MG63 (cell line): ENCODE measurements at regions not wholly inside any gene's neighbourhood (a gene's known extent, or its start where the extent isn't known, plus 50 kb on each side); places are given as distances from the start of the nearest gene placed in this dataset.

Experiments
- DNase-seq: peaks from one replicate; pipeline ENCODE4 v3.0.0-alpha.2; 2020
- H3K27me3 ChIP-seq: fragments of 250-450 bp; sonication (Bioruptor Pico); 2 replicates; pipeline ENCODE4 v1.5.1; 2020; ENCODE audit warnings: mild to moderate bottlenecking, moderate library complexity
- H3K36me3 ChIP-seq: fragments of 250-450 bp; sonication (Bioruptor Pico); 2 replicates; pipeline ENCODE4 v1.5.1; 2020; ENCODE audit warnings: mild to moderate bottlenecking, moderate library complexity
- H3K4me3 ChIP-seq: fragments of 250-450 bp; sonication (Bioruptor Pico); 2 replicates; pipeline ENCODE4 v1.5.1; 2020; ENCODE audit warnings: mild to moderate bottlenecking, moderate library complexity
- H3K9me3 ChIP-seq: fragments of 250-450 bp; sonication (Bioruptor Pico); 2 replicates; pipeline ENCODE4 v1.5.1; 2020; ENCODE audit warnings: mild to moderate bottlenecking, moderate library complexity

DNA sequence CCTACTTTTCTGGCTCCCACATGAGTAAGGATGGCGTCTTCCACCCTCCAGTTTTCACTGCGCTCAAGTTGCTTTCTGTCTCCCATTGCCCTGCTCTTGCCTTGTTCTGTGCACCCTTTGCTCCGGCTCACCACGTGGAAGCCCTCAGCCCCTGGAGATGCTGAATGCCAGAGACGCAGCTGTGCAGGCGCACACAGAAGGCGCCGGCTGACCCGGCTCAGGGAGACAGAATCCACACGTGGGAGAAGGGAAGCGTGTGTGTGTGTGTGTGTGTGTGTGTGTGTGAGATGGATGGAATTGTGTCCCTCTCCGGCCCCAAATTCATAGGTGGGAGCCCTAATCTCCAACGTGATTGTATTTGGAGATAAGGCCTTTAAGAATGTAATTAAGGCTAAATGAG, 118.2 kb upstream of the ERRFI1 start:
- no peaks in the 10 kb centered on the region for H3K9me3 ChIP-seq
- no peak for DNase-seq
- no peaks in the 10 kb centered on the region for H3K27me3 ChIP-seq
- no peaks in the 10 kb centered on the region for H3K36me3 ChIP-seq
- no peak overlapping the region for H3K4me3 ChIP-seq

DNA sequence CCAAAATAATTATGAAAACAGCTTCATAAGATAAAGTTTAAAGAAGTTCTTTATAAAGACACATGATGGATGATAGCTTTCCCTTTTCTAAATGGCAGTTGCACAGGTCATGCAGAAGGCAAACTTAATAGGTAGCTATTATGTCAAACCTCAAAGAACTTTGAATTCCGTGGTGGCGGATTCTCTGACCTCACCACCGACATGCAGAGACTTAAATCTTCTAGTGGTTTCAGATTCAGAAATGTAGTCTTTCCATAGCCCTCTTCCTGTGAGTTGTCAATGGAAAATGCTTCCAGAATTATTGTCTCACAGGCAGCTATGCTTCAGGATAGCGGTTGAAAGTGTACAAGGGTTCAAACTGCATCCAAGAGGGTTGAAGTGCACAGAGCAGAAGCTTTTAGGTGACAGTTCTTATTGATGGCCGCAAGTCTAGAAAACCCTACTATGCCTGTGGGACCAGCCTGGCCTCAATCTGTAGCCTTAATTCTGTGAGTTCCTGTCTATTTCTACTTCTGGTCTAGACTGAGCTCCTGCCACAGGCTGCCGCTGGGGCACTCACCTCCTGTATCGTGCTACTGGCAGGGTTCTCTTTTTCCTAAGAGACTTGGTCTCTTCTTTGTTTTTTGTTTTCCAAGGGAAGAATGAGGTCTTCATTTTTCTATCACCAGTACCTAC, 117.0 kb upstream of the ERRFI1 start:
- Histone ChIP-seq H3K27me3 (no peaks in the 10 kb centered on the region), H3K9me3 (no peaks in the 10 kb centered on the region), H3K4me3 (no peak overlapping the region), H3K36me3 (no peaks in the 10 kb centered on the region)
- DNase-seq = no peak

DNA sequence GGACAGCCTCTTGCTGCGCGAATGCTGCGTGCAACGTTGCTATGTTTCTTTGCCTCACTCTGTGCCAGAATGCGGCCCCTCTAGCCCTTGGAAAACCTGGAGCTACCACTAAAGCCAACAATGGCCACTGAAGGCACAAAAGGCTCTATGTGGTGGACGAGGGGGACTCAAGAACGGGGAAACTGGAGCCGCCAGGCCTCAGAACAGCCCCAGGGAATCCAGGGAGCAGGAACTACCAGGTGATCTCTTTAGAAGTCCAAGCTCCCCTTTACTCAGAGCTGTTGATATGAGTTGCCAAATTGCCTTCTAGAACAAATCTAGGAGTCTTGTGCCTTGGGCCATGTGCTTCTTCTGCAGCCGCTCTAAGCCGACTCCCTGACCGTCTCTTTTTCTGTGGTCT, 113.8 kb upstream of the ERRFI1 start:
- Histone ChIP-seq H3K9me3 (no peaks in the 10 kb centered on the region), H3K36me3 (no peaks in the 10 kb centered on the region), H3K4me3 (no peak overlapping the region), H3K27me3 (no peaks in the 10 kb centered on the region)
- no peak for DNase-seq

DNA sequence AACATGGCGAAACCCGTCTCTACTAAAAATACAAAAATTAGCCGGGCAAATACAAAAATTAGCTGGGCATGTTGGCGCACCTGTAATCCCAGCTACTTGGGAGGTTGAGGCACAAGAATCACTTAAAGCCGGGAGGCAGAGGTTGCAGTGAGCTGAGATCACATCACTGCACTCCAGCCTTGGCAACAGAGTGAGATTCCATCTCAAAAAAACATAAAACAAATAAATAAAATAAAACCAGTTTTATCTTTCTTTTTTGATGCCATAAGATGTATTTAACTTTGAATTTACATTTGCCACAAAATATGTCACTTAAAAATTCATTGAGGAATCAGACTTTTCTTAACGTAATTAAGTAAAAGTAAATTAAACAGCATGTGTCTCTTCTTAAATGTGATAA, 113.3 kb upstream of the ERRFI1 start:
- DNase-seq = no peak
- Histone ChIP-seq H3K36me3 (no peaks in the 10 kb centered on the region), H3K27me3 (no peaks in the 10 kb centered on the region), H3K4me3 (no peak overlapping the region), H3K9me3 (no peaks in the 10 kb centered on the region)

DNA sequence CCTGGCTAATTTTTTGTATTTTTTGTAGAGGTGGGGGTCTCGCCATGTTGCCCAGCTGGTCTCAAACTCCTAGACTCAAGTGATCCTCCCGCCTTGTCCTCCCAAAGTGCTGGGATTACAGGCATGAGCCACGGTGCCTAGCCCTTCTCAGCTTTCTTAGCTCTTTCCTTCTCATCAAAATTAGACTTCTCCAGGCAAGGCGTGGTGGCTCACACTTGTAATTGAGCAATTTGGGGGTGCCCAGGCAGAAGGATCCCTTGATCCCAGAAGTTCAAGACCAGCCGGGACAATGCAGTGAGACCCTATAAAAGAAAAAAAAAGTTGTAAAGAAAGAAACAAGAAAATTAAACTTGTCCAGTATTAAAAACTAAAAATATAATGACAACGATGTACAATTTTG, 112.6 kb upstream of the ERRFI1 start:
- H3K36me3 ChIP-seq = no peaks in the 10 kb centered on the region
- no peaks in the 10 kb centered on the region for H3K9me3 ChIP-seq
- H3K27me3 ChIP-seq = no peaks in the 10 kb centered on the region
- no peak for DNase-seq
- H3K4me3 ChIP-seq = no peak overlapping the region

DNA sequence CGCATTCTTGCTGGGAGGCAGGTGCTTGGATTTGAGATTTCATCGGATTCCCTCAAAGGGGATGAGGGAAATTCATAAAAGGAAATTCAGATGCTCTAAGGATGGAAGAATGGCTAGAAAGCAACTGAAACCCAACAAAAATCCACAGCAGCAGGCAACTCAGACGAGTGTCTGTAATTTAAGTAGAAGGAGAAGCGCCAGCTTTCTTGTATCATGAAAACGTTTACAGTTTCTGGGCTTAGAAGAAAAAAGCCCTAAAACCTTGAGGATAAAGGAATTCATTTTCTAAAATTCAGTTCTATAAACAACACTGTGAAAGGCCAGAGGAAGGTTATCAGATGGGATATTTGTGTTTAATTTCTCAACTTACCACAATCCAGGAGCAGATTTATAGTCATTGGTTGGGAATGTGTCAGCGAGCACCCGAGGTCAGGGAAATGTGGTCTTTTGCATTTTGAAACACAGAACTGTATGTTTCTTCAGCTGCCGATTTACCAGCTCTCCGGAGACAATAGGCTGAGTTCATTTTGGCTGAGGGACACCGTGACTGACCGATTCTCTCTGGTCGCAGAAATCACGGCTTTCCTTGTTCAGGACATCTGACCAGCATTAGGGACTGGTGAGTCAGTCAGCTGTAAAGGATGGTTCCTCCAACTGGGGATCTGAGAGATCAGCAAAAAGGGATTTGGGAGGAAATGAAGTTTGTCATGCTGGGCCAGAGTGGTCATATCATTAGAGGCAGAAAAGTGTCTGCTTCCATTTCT, 111.6 kb upstream of the ERRFI1 start:
- Histone ChIP-seq H3K27me3 (no peaks in the 10 kb centered on the region), H3K36me3 (no peaks in the 10 kb centered on the region), H3K9me3 (no peaks in the 10 kb centered on the region), H3K4me3 (no peak overlapping the region)
- DNase-seq = peak; percentile 91

DNA sequence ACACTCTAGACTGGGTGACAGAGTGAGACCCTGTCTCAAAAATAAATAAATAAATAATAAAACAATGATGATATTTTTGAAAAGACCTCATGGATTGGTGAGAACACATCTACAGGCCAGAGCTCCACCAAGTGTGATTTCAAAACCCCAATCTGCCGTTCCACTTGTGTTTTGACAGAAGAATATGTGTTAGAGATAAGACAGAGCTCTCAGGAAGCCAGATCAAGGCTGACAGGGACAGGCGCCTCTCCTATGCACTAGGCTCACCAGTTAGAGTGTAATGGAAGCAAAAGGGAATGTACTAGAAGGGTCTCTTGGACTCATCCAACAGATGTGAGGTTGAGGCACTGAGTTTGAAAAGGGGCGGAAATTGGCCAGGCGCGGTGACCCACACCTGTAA, 110.7 kb upstream of the ERRFI1 start:
- H3K9me3 ChIP-seq = no peaks in the 10 kb centered on the region
- no peaks in the 10 kb centered on the region for H3K27me3 ChIP-seq
- H3K36me3 ChIP-seq = no peaks in the 10 kb centered on the region
- no peak for DNase-seq
- H3K4me3 ChIP-seq = no peak overlapping the region

DNA sequence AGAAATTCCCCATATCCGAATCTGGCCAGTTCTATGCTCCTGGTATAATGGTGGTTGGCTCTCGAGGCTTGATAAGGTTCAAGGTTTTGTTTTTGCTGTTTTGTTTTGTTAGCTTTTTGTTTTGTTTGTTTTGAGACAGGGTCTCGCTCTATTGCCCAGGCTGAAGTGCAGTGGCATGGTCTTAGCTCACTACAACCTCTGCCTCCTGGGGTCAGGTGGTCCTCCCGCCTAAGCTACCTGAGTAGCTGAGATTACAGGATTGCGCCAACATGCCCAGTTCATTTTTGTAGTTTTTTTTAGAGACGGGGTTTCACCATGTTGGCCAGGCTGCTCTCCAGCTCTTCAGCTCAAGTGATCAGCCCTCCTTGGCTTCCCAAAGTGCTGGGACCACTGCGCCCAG, 109.1 kb upstream of the ERRFI1 start:
- no peaks in the 10 kb centered on the region for H3K27me3 ChIP-seq
- H3K36me3 ChIP-seq = no peaks in the 10 kb centered on the region
- H3K4me3 ChIP-seq = no peak overlapping the region
- no peaks in the 10 kb centered on the region for H3K9me3 ChIP-seq
- no peak for DNase-seq

DNA sequence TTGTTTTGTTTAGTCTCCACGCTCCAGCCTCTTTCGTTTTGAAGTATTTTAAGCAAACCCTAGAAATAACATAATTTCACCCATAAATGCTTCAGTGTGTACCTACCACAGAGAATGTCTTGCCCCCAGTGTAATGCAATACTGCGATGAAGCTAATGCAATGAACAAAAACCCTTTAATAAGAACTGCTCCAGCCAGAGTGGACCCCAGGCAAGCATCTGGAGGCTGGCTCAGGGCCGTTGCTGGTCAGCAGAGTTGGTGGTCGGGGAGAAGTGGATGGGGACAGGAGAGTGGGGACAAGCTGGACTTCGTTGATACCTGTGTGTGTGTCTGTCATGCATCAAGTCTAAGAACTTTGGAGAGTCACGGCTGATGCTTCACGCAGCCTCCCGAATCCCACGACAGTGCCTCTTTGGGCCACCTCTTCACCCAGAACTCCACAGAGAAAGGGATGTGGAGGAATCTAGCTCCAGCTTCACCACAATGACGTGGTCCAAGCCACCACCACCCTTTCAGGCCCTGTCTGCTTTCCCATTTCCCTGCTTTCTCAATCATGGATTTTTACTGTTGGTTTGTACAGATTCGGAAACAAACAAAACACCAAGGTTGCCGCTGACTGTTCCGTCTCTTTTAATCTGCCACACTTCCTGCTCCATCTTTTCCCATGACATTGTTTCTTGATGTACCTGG, 108.6 kb upstream of the ERRFI1 start:
- no peaks in the 10 kb centered on the region for H3K36me3 ChIP-seq
- no peaks in the 10 kb centered on the region for H3K9me3 ChIP-seq
- peak overlapping the region; percentile 2; the same call in 1 of the 2 replicates for H3K4me3 ChIP-seq
- no peaks in the 10 kb centered on the region for H3K27me3 ChIP-seq
- DNase-seq = no peak

DNA sequence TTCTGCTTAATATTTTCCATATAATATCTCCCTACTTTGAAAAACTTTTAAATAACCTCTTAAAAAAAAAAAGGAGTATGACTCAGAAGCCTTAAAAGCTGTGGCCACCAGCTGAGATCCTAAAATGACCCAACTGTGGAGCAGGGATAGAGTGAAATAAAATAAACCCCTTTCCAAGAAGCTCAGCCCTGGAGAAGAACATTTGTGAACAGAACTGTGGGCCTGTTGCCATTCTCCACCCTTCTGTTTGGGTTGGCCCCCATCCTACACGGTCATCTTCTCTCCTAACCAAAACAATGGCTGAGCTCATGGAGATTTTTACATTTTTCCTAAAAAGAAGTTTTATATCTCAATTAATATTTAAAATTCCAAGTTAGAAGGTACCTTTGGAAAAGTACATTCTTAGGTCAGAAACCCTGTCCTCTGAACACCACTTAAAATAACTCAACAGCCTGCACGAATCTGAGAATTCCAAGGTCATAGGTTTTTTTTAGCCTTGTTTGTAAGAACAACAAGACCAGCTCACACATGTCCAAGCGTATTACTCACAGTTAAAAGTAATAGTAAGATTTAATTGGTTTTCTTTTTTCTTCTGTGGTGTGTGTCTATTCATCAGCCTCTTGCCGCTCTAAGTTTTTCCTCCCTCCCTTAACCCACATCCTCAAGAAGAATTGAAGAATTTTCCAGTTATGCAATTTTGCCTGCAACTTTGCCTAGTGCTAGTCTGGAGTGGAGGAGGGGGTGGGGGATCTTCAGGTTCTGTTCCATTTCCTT, 107.7 kb upstream of the ERRFI1 start:
- Histone ChIP-seq H3K4me3 (peak overlapping the region; percentile 2; the same call in 1 of the 2 replicates), H3K27me3 (no peaks in the 10 kb centered on the region), H3K9me3 (no peaks in the 10 kb centered on the region), H3K36me3 (no peaks in the 10 kb centered on the region)
- peak; percentile 87 for DNase-seq

DNA sequence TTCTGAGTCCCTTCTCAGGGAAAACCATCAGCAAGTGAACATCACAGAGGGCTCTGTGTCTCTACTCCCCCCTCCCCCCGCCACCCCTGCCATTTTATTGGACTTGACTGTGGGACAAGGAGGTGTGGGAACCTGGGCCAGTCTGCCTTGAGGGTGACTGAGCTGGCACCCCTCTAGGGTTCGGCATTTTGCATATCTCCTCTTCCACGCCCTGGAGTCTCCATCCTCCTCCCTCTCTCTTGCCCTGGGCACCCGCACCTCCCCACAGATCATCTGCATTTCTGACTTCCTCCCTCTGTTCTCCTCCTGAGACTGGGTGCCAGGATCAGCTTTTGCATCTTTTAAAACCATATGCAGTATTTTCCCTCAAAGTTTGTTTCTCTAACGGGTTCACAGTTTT, 107.1 kb upstream of the ERRFI1 start:
- Histone ChIP-seq H3K9me3 (no peaks in the 10 kb centered on the region), H3K36me3 (no peaks in the 10 kb centered on the region), H3K27me3 (no peaks in the 10 kb centered on the region), H3K4me3 (no peak overlapping the region)
- peak; percentile 67 for DNase-seq

DNA sequence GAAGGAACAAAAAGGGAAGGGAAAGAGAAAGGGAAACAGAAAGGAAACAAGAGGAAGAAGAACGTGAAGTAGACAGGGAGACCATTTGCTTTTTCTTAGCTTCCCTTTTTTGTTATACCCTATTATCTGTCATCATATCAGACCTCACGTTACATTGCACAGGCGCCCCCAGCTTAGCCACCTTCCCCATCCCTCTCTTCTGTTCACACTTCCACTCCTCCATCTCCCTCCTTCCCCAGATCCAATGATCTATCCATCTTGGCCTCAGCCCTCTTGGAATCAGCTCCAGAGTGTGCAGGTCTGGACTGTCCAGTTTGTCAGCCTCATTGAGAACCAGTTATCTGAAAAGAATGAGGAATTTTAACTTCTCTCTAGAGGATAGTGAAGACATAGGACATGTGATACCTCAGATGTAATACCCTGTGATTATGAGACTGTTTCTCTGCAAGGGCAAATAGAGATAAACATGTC, 101.1 kb upstream of the ERRFI1 start:
- H3K4me3 ChIP-seq = no peak overlapping the region
- peaks cover 8% of the 10 kb centered on the region for H3K9me3 ChIP-seq
- DNase-seq = no peak
- no peaks in the 10 kb centered on the region for H3K27me3 ChIP-seq
- no peaks in the 10 kb centered on the region for H3K36me3 ChIP-seq

DNA sequence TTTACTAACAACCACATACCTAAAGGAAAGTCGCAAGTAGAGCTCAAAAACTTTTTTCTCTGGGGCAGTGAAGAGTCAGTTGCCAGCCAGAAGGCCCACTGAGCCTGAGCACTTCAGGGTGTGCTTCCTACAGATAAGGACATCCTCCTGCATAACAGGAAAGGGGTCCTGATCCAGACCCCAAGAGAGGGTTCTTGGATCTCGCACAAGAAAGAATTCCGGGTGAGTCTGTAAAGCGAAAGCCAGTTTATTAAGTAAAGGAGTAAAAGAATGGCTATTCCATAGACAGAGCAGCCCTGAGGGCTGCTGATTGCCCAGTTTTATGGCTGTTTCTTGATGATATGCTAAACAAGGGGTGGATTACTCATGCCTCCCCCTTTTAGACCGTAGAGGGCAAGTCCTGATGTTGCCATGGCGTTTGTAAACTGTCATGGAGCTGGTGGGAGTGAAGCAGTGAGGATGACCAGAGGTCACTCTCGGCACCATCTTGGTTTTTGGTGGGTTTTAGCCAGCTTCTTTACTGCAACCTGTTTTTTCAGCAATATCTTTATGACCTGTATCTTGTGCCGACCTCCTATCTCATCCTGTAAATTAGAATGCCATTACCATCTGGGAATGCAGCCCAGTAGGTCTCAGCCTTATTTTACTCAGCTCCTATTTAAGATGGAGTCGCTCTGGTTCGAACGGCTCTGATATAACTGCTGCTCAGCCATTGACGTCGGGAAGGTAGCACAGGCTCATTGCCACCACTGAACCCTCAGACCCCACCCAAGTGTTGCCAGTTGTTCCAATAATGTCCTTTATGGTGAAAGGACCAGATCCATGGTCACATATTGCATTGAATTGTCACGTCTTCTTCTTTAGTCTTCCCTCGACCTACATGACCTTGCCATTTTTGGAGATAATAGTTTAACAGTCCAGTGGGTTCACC, 96.6 kb upstream of the ERRFI1 start:
- DNase-seq = no peak
- H3K9me3 ChIP-seq = peaks cover 8% of the 10 kb centered on the region

DNA sequence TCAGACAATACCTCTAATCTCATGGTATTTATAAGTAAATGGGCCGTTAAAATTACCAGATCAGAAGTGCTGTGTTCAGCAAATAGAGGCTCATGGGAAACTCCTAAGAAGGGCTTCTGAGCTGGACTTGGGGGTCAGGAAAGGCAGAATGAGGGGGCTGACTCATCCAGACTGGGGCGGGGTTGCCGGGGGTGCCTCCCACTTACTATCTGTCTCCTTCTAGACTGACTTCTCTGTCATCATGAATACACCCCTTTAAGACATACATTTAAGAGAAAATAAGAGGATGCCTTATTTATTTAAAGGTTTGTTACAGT, 96.0 kb upstream of the ERRFI1 start:
- Histone ChIP-seq H3K27me3 (no peaks in the 10 kb centered on the region), H3K36me3 (no peaks in the 10 kb centered on the region), H3K4me3 (no peak overlapping the region), H3K9me3 (peaks cover 8% of the 10 kb centered on the region)
- no peak for DNase-seq

More for the DNA sequence above, 96.6 kb upstream of the ERRFI1 start:
- no peak overlapping the region for H3K4me3 ChIP-seq
- H3K36me3 ChIP-seq = no peaks in the 10 kb centered on the region
- no peaks in the 10 kb centered on the region for H3K27me3 ChIP-seq

DNA sequence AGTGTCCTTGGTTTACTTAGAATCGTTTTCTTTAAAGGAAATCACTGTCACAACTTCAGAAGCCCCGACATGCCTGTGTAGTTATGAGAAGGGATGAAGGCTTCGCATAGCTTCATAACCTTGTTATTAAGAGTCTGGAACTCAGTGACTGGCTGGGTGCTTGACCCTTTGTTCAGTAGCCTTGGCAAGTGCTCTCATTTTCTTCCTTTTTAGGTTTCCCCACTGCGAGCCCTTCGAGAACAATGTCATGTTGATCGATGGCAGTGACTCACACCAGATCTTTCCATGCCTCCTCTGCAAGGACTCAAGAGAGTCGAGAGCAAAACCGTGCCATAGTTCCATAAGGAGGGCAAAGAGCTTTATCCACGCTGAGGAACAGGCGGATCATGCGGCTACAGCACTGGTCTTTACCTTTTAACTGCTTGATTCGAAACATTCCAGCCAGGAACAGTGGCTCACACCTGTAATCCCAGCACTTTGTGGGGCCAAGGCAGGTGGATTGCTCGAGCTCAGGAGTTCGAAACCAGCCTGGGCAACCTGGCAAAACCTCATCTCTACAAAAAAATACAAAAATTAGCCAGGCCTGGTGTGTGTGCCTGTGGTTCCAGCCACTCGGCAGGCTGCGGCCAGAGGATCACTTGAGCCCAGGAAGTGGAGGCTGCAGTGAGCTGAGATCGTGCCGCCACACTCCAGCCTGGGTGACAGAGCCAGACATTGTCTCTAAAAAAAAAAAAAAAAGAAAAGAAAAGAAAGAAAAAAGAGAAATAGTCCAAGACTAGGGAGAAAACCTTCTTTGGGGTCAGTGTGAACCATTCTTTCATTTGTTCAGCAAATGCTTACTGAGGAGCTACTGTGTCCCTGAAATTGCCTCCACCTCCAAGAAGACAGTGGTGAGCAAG, 95.4 kb upstream of the ERRFI1 start:
- no peak for DNase-seq
- H3K4me3 ChIP-seq = no peak overlapping the region

More for the DNA sequence above, 95.4 kb upstream of the ERRFI1 start:
- Histone ChIP-seq H3K27me3 (no peaks in the 10 kb centered on the region), H3K36me3 (no peaks in the 10 kb centered on the region), H3K9me3 (peaks cover 8% of the 10 kb centered on the region)
